Transverse colon (tissue), 3 donors: ENCODE measurements at regions not wholly inside any gene's neighbourhood (a gene's known extent, or its start where the extent isn't known, plus 50 kb on each side); places are given as distances from the start of the nearest gene placed in this dataset.

ENCODE experiments used
- EP300 ChIP-seq: sonication (generic); formaldehyde crosslinking; IDR thresholded peaks from one replicate; pipeline ENCODE4 v1.6.1; 2017; ENCODE audit warnings: antibody characterized with exemption, low read depth
- TF ChIP-seq, protein P1 (sequence below), 5 experiments: fragments of 200-600 bp in 3 of 5; fragments of 450-650 bp in 2 of 5; sonication (generic) in 3 of 5; IDR thresholded peaks; 1 replicate in 2 of 5; 2 replicates in 3 of 5; pipeline ENCODE4 v1.5.1; 2016 to 2017; ENCODE audit warnings: antibody characterized with exemption in 5 of 5, inconsistent platforms in 3 of 5, mild to moderate bottlenecking in 2 of 5, moderate library complexity in 1 of 5

DNA sequence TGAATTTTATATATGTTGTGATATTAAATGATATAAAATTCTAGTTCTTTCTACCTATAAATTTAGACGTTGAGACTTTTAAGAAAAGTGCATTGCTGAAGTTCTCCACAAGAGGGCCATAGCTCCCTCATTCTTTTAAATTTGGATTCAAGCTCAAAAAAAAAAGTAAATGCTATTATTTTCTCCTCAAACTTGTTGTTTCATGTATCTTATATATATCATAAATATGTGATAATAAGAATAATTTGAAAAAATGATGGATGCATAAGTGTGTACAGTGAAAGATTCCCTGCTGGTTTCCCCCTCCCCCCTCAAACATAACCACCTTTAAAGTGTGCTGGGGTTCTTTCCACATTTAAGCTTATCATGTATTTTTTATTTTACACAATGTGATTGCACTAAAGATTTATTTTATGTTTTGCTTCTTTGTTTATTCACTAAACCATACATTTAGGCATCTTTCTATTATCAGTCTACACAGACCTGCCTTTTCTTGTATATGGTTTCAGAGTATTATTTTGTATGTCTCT is 769.4 kb upstream of the GOLIM4 start:
- TF ChIP-seq, protein P1, sequence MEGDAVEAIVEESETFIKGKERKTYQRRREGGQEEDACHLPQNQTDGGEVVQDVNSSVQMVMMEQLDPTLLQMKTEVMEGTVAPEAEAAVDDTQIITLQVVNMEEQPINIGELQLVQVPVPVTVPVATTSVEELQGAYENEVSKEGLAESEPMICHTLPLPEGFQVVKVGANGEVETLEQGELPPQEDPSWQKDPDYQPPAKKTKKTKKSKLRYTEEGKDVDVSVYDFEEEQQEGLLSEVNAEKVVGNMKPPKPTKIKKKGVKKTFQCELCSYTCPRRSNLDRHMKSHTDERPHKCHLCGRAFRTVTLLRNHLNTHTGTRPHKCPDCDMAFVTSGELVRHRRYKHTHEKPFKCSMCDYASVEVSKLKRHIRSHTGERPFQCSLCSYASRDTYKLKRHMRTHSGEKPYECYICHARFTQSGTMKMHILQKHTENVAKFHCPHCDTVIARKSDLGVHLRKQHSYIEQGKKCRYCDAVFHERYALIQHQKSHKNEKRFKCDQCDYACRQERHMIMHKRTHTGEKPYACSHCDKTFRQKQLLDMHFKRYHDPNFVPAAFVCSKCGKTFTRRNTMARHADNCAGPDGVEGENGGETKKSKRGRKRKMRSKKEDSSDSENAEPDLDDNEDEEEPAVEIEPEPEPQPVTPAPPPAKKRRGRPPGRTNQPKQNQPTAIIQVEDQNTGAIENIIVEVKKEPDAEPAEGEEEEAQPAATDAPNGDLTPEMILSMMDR (IDR thresholded peaks at IDR 0.05): peak; percentile 59 to 76 (median 65)
- no peak for TF ChIP-seq EP300
